Transverse colon (tissue), 3 donors: ENCODE measurements at regions not wholly inside any gene's neighbourhood (a gene's known extent, or its start where the extent isn't known, plus 50 kb on each side); places are given as distances from the start of the nearest gene placed in this dataset.

ENCODE experiments used
- POLR2A ChIP-seq: fragments of 450-650 bp; IDR thresholded peaks from one replicate; pipeline ENCODE4 v1.6.1; 2016; ENCODE audit warnings: antibody characterized with exemption, mild to moderate bottlenecking, moderate library complexity
- TF ChIP-seq, protein P1 (sequence below), 5 experiments: fragments of 200-600 bp in 3 of 5; fragments of 450-650 bp in 2 of 5; sonication (generic) in 3 of 5; IDR thresholded peaks; 1 replicate in 2 of 5; 2 replicates in 3 of 5; pipeline ENCODE4 v1.5.1; 2016 to 2017; ENCODE audit warnings: antibody characterized with exemption in 5 of 5, inconsistent platforms in 3 of 5, mild to moderate bottlenecking in 2 of 5, moderate library complexity in 1 of 5

DNA sequence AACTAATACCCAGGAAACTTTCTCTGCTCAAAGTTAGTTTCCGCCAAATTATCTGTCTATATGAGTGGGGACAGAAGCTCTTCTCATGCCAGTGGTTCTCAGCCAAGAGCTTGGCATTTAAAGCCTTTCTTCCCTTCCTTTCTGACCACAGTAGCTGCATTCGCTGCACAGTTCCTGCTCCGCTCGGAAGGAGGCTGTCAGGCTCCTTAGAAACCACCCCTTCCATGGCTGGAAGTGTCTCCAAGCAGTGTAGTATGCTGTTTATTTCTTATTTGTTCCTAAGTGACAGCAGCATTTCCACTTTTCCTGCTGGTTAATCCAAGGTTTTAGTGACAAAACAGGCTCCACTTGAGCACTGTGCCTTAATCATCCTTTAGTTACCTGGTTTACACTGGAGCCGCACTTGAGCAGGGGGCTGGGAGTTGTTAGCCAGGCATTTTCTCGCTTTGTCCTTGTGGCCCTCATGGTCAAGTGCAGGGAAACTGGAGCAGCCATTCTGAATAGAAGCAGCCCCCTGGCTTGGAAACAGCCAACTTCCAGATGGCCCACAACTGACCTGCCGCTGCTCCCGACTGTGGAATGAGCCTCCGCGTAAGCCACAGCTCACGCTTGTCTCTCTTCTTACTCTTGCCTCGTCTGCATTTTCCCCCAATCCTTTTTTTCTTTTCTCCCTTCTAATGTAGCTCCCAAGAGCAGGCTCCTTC is 739.4 kb upstream of the TENM3 start:
- TF ChIP-seq, protein P1, sequence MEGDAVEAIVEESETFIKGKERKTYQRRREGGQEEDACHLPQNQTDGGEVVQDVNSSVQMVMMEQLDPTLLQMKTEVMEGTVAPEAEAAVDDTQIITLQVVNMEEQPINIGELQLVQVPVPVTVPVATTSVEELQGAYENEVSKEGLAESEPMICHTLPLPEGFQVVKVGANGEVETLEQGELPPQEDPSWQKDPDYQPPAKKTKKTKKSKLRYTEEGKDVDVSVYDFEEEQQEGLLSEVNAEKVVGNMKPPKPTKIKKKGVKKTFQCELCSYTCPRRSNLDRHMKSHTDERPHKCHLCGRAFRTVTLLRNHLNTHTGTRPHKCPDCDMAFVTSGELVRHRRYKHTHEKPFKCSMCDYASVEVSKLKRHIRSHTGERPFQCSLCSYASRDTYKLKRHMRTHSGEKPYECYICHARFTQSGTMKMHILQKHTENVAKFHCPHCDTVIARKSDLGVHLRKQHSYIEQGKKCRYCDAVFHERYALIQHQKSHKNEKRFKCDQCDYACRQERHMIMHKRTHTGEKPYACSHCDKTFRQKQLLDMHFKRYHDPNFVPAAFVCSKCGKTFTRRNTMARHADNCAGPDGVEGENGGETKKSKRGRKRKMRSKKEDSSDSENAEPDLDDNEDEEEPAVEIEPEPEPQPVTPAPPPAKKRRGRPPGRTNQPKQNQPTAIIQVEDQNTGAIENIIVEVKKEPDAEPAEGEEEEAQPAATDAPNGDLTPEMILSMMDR (IDR thresholded peaks at IDR 0.05) = no peak
- TF ChIP-seq POLR2A = no peak
